ENCODE measurements at regions not wholly inside any gene's neighbourhood (a gene's known extent, or its start where the extent isn't known, plus 50 kb on each side); places are given as distances from the start of the nearest gene placed in this dataset.

DNA sequence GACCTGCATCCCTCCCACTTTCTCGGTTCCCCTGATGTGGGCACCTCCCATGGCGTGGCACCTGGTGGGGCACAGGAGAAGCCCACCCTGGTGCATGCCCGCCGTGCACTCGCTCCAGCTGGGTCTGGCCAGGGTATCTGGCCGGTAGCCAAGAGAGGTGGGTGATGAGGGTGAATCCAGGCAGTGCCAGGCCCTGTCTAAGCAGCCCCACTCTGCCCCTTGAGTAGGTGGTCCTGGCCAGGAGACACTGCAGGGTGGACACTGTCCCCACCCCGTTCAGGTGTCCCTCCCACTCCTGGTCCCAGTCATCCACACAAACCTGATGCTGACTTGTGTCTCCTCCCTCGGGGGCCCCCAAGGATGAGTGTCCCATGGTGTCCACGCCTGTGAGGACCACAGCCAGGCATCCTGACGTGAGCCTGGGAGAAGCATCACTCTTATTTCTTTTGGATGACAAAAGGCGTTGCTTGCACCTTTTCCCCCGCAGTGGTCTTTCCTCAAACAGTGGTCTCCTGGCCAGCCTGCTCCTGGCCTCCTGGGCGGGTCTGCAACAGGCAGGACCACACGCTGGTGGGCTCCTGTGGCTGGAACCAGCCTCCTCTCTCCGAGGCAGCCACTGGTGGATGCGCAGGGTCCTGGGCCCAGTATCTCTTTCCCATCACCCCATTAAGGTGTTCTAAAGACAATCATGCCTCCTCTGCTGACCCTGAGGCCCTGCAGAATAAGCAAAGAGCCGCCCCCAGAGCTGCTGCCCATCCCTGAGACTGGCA, 922.3 kb downstream of the BRD1 start:
- Histone ChIP-seq H3K79me2 (ENCODE audit: insufficient read depth, low read length) (no peaks in the 10 kb centered on the region), H3K4me3 (ENCODE audit: low read length, poor library complexity, severe bottlenecking) (no peak overlapping the region), H3K4me2 (ENCODE audit: low read depth, low read length, poor library complexity, severe bottlenecking) (no peak overlapping the region), H3K9me2 (replicated peaks; ENCODE audit: low read depth, low read length) (no peaks in the 10 kb centered on the region), H4K20me1 (ENCODE audit: insufficient read depth, low read length, poor library complexity, severe bottlenecking) (no peaks in the 10 kb centered on the region), H3K9ac (ENCODE audit: low read depth, low read length, poor library complexity, severe bottlenecking) (no peak overlapping the region), H3K4me1 (ENCODE audit: insufficient read depth, low read length, poor library complexity, severe bottlenecking) (no peaks in the 10 kb centered on the region), H3K27me3 (ENCODE audit: insufficient read depth, low read length, poor library complexity, severe bottlenecking) (no peaks in the 10 kb centered on the region), H3K36me3 (ENCODE audit: insufficient read depth, low read length) (no peaks in the 10 kb centered on the region), H3K9me3 (ENCODE audit: insufficient read depth, low read depth, low read length) (peaks cover under 1% of the 10 kb centered on the region; the same call in 1 of the 2 replicates), H3F3A (ENCODE audit: low read depth) (no peaks in the 10 kb centered on the region), H2AFZ (ENCODE audit: low read length) (no peak overlapping the region)
- TF ChIP-seq, protein P1, sequence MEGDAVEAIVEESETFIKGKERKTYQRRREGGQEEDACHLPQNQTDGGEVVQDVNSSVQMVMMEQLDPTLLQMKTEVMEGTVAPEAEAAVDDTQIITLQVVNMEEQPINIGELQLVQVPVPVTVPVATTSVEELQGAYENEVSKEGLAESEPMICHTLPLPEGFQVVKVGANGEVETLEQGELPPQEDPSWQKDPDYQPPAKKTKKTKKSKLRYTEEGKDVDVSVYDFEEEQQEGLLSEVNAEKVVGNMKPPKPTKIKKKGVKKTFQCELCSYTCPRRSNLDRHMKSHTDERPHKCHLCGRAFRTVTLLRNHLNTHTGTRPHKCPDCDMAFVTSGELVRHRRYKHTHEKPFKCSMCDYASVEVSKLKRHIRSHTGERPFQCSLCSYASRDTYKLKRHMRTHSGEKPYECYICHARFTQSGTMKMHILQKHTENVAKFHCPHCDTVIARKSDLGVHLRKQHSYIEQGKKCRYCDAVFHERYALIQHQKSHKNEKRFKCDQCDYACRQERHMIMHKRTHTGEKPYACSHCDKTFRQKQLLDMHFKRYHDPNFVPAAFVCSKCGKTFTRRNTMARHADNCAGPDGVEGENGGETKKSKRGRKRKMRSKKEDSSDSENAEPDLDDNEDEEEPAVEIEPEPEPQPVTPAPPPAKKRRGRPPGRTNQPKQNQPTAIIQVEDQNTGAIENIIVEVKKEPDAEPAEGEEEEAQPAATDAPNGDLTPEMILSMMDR (conservative IDR thresholded peaks at IDR 0.05; ENCODE audit: low read length): no peak
- TF ChIP-seq EZH2phosphoT487 (IDR thresholded peaks at IDR 0.05; ENCODE audit: borderline replicate concordance): no peak

- H2AFZ ChIP-seq (ENCODE audit: low read length): no peak overlapping the region
- no peak overlapping the region for H3K4me2 ChIP-seq (ENCODE audit: low read depth, low read length, poor library complexity, severe bottlenecking)
- H3K9me3 ChIP-seq (ENCODE audit: insufficient read depth, low read depth, low read length): peaks cover 10% of the 10 kb centered on the region; the same call in 1 of the 2 replicates
- H3F3A ChIP-seq (ENCODE audit: low read depth): no peaks in the 10 kb centered on the region
- H3K9ac ChIP-seq (ENCODE audit: low read depth, low read length, poor library complexity, severe bottlenecking): no peak overlapping the region
- no peaks in the 10 kb centered on the region for H3K36me3 ChIP-seq (ENCODE audit: insufficient read depth, low read length)
- no peaks in the 10 kb centered on the region for H3K79me2 ChIP-seq (ENCODE audit: insufficient read depth, low read length)
- H3K27me3 ChIP-seq (ENCODE audit: insufficient read depth, low read length, poor library complexity, severe bottlenecking): no peaks in the 10 kb centered on the region
- TF ChIP-seq, protein P1 (conservative IDR thresholded peaks at IDR 0.05; ENCODE audit: low read length): no peak
- TF ChIP-seq EZH2phosphoT487 (IDR thresholded peaks at IDR 0.05; ENCODE audit: borderline replicate concordance): no peak
- no peaks in the 10 kb centered on the region for H3K9me2 ChIP-seq (replicated peaks; ENCODE audit: low read depth, low read length)
- H4K20me1 ChIP-seq (ENCODE audit: insufficient read depth, low read length, poor library complexity, severe bottlenecking): no peaks in the 10 kb centered on the region
- H3K4me1 ChIP-seq (ENCODE audit: insufficient read depth, low read length, poor library complexity, severe bottlenecking): no peaks in the 10 kb centered on the region
- H3K4me3 ChIP-seq (ENCODE audit: low read length, poor library complexity, severe bottlenecking): no peak overlapping the region
These were observed 924.6 kb downstream of the BRD1 start for GRCh38 chr22:48902983-48903650.

- no peaks in the 10 kb centered on the region for H3K79me2 ChIP-seq (ENCODE audit: insufficient read depth, low read length)
- no peak overlapping the region for H3K4me2 ChIP-seq (ENCODE audit: low read depth, low read length, poor library complexity, severe bottlenecking)
- H3F3A ChIP-seq (ENCODE audit: low read depth): no peaks in the 10 kb centered on the region
- H3K36me3 ChIP-seq (ENCODE audit: insufficient read depth, low read length): no peaks in the 10 kb centered on the region
- H4K20me1 ChIP-seq (ENCODE audit: insufficient read depth, low read length, poor library complexity, severe bottlenecking): no peaks in the 10 kb centered on the region
- H3K4me3 ChIP-seq (ENCODE audit: low read length, poor library complexity, severe bottlenecking): no peak overlapping the region
- no peaks in the 10 kb centered on the region for H3K9me2 ChIP-seq (replicated peaks; ENCODE audit: low read depth, low read length)
- no peaks in the 10 kb centered on the region for H3K4me1 ChIP-seq (ENCODE audit: insufficient read depth, low read length, poor library complexity, severe bottlenecking)
- no peak for TF ChIP-seq EZH2phosphoT487 (IDR thresholded peaks at IDR 0.05; ENCODE audit: borderline replicate concordance)
- TF ChIP-seq, protein P1 (conservative IDR thresholded peaks at IDR 0.05; ENCODE audit: low read length): no peak
- peaks cover 10% of the 10 kb centered on the region; the same call in 1 of the 2 replicates for H3K9me3 ChIP-seq (ENCODE audit: insufficient read depth, low read depth, low read length)
- H3K9ac ChIP-seq (ENCODE audit: low read depth, low read length, poor library complexity, severe bottlenecking): no peak overlapping the region
- no peaks in the 10 kb centered on the region for H3K27me3 ChIP-seq (ENCODE audit: insufficient read depth, low read length, poor library complexity, severe bottlenecking)
- H2AFZ ChIP-seq (ENCODE audit: low read length): no peak overlapping the region
These were observed 925.4 kb downstream of the BRD1 start for GRCh38 chr22:48902001-48902869.
